ENCODE measurements at regions not wholly inside any gene's neighbourhood (a gene's known extent, or its start where the extent isn't known, plus 50 kb on each side); places are given as distances from the start of the nearest gene placed in this dataset.

DNA sequence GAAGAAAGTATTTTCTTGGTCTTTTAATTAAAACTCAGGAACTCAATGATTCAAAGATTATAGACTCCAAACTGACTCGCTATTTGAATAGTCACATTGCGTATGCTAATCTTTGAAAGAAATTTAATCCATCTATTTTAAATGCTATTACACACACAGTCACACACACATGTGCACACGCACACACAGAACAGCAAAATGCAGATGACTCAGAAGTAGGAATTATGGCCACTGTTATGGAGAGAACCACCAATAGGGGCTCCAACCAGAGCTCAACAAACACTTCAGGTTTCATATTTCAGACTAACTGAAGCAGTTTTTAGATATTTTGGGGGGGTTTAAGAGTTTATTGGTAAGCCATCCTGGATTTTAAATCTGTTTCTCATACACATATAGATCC is 1917.9 kb downstream of the EFNA5 start:
- Histone ChIP-seq H3K27ac (ENCODE audit: extremely low read depth, low read depth, low read length) (no peak overlapping the region), H3K4me1 (ENCODE audit: control insufficient read depth, insufficient read depth, low read length) (no peaks in the 10 kb centered on the region), H3K9me3 (ENCODE audit: control insufficient read depth, insufficient read depth, low read depth, low read length) (no peaks in the 10 kb centered on the region), H3K36me3 (ENCODE audit: control insufficient read depth in 2 of 2, insufficient read depth in 1 of 2, low read length in 2 of 2) (no peaks in the 10 kb centered on the region), H3K4me3 (ENCODE audit: low read depth, low read length) (no peak overlapping the region)
- ChIA-PET CTCF (no interaction called here), POLR2A (no interaction called here)
- TF ChIP-seq KLF7 (tag by site-specific recombination; IDR thresholded peaks at IDR 0.05; ENCODE audit: borderline replicate concordance) (no peak), ZNF785 (tag by site-specific recombination; IDR thresholded peaks at IDR 0.05) (no peak), ZNF623 (tag by site-specific recombination; IDR thresholded peaks at IDR 0.05) (no peak), ZNF214 (tag by site-specific recombination; IDR thresholded peaks at IDR 0.05; ENCODE audit: borderline replicate concordance) (no peak), ZNF354C (tag by site-specific recombination; IDR thresholded peaks at IDR 0.05; ENCODE audit: borderline replicate concordance, low read depth) (no peak), KLF10 (tag by site-specific recombination; IDR thresholded peaks at IDR 0.05) (no peak), ZNF138 (tag by site-specific recombination; IDR thresholded peaks at IDR 0.05; ENCODE audit: borderline replicate concordance) (no peak), ZNF184 (tag by site-specific recombination; IDR thresholded peaks at IDR 0.05) (no peak), ZNF544 (tag by site-specific recombination; IDR thresholded peaks at IDR 0.05) (no peak), PRDM1 (tag by site-specific recombination; IDR thresholded peaks at IDR 0.05) (no peak), ZBTB8A (tag by site-specific recombination; IDR thresholded peaks at IDR 0.05) (no peak), ZNF311 (tag by site-specific recombination; IDR thresholded peaks at IDR 0.05; ENCODE audit: borderline replicate concordance) (no peak), BCL11A (tag by site-specific recombination; IDR thresholded peaks at IDR 0.05; ENCODE audit: low read depth) (no peak), FEZF1 (tag by site-specific recombination; IDR thresholded peaks at IDR 0.05) (no peak), ZNF221 (tag by site-specific recombination; IDR thresholded peaks at IDR 0.05; ENCODE audit: borderline replicate concordance) (no peak), REPIN1 (tag by site-specific recombination; IDR thresholded peaks at IDR 0.05; ENCODE audit: low read depth) (no peak)
- TF ChIP-seq, protein P1, sequence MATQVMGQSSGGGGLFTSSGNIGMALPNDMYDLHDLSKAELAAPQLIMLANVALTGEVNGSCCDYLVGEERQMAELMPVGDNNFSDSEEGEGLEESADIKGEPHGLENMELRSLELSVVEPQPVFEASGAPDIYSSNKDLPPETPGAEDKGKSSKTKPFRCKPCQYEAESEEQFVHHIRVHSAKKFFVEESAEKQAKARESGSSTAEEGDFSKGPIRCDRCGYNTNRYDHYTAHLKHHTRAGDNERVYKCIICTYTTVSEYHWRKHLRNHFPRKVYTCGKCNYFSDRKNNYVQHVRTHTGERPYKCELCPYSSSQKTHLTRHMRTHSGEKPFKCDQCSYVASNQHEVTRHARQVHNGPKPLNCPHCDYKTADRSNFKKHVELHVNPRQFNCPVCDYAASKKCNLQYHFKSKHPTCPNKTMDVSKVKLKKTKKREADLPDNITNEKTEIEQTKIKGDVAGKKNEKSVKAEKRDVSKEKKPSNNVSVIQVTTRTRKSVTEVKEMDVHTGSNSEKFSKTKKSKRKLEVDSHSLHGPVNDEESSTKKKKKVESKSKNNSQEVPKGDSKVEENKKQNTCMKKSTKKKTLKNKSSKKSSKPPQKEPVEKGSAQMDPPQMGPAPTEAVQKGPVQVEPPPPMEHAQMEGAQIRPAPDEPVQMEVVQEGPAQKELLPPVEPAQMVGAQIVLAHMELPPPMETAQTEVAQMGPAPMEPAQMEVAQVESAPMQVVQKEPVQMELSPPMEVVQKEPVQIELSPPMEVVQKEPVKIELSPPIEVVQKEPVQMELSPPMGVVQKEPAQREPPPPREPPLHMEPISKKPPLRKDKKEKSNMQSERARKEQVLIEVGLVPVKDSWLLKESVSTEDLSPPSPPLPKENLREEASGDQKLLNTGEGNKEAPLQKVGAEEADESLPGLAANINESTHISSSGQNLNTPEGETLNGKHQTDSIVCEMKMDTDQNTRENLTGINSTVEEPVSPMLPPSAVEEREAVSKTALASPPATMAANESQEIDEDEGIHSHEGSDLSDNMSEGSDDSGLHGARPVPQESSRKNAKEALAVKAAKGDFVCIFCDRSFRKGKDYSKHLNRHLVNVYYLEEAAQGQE (tag by site-specific recombination; IDR thresholded peaks at IDR 0.05) = no peak
- TF ChIP-seq, protein P2, sequence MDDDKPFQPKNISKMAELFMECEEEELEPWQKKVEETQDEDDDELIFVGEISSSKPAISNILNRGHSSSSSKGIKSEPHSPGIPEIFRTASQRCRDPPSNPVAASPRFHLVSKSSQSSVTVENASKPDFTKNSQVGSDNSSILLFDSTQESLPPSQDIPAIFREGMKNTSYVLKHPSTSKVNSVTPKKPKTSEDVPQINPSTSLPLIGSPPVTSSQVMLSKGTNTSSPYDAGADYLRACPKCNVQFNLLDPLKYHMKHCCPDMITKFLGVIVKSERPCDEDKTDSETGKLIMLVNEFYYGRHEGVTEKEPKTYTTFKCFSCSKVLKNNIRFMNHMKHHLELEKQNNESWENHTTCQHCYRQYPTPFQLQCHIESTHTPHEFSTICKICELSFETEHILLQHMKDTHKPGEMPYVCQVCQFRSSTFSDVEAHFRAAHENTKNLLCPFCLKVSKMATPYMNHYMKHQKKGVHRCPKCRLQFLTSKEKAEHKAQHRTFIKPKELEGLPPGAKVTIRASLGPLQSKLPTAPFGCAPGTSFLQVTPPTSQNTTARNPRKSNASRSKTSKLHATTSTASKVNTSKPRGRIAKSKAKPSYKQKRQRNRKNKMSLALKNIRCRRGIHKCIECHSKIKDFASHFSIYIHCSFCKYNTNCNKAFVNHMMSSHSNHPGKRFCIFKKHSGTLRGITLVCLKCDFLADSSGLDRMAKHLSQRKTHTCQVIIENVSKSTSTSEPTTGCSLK (tag by site-specific recombination; IDR thresholded peaks at IDR 0.05) = no peak

DNA sequence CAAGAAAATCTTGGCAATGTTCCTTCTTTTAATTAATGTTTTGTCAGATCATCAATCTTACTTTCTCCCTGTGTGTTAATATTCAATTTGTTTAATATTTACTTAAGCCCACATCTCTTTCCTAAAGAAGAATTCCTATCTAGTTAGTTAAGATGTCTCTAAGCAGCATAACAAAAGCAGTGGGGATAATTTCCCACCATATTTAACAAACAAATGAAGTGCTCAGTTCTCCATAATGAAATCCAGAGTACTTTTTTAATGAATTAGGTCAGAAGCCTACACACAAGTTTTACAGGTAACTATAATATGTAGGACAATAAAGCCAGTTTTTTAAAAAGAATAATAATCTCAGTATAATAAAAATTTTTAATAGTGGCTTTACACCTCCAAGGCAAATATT is 1918.8 kb downstream of the EFNA5 start:
- Histone ChIP-seq H3K4me1 (ENCODE audit: control insufficient read depth, insufficient read depth, low read length) (no peaks in the 10 kb centered on the region), H3K4me3 (ENCODE audit: low read depth, low read length) (no peak overlapping the region), H3K9me3 (ENCODE audit: control insufficient read depth, insufficient read depth, low read depth, low read length) (no peaks in the 10 kb centered on the region), H3K36me3 (ENCODE audit: control insufficient read depth in 2 of 2, insufficient read depth in 1 of 2, low read length in 2 of 2) (no peaks in the 10 kb centered on the region), H3K27ac (ENCODE audit: extremely low read depth, low read depth, low read length) (no peak overlapping the region)
- TF ChIP-seq ZNF239 (tag by site-specific recombination; IDR thresholded peaks at IDR 0.05) (no peak), ZNF843 (tag by site-specific recombination; IDR thresholded peaks at IDR 0.05) (no peak), ZFP37 (tag by site-specific recombination; IDR thresholded peaks at IDR 0.05) (no peak), ZNF621 (tag by site-specific recombination; IDR thresholded peaks at IDR 0.05) (no peak), GLIS1 (tag by site-specific recombination; IDR thresholded peaks at IDR 0.05) (no peak), ZNF76 (tag by site-specific recombination; IDR thresholded peaks at IDR 0.05; ENCODE audit: borderline replicate concordance, low read depth) (no peak)
- TF ChIP-seq, protein P3, sequence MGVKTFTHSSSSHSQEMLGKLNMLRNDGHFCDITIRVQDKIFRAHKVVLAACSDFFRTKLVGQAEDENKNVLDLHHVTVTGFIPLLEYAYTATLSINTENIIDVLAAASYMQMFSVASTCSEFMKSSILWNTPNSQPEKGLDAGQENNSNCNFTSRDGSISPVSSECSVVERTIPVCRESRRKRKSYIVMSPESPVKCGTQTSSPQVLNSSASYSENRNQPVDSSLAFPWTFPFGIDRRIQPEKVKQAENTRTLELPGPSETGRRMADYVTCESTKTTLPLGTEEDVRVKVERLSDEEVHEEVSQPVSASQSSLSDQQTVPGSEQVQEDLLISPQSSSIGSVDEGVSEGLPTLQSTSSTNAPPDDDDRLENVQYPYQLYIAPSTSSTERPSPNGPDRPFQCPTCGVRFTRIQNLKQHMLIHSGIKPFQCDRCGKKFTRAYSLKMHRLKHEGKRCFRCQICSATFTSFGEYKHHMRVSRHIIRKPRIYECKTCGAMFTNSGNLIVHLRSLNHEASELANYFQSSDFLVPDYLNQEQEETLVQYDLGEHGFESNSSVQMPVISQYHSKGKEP (tag by site-specific recombination; IDR thresholded peaks at IDR 0.05) = no peak
- TF ChIP-seq, protein P4, sequence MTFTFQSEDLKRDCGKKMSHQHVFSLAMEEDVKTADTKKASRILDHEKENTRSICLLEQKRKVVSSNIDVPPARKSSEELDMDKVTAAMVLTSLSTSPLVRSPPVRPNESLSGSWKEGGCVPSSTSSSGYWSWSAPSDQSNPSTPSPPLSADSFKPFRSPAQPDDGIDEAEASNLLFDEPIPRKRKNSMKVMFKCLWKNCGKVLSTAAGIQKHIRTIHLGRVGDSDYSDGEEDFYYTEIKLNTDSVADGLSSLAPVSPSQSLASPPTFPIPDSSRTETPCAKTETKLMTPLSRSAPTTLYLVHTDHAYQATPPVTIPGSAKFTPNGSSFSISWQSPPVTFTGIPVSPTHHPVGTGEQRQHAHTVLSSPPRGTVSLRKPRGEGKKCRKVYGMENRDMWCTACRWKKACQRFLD (tag by site-specific recombination; IDR thresholded peaks at IDR 0.05) = no peak
- POLR2A ChIA-PET = no interaction called here
- CTCF ChIA-PET = interaction anchor here (0.5 to 0.6 kb wide), 3 partner anchors 30 to 574 kb away, joined by 3 read pairs; no protein-coding TSS in a partner anchor

Data from HEK293 (cell line).